ENCODE measurements at regions not wholly inside any gene's neighbourhood (a gene's known extent, or its start where the extent isn't known, plus 50 kb on each side); places are given as distances from the start of the nearest gene placed in this dataset.
A peak's percentile ranks its signal among the peaks of the same experiment; 100 is the strongest.

DNA sequence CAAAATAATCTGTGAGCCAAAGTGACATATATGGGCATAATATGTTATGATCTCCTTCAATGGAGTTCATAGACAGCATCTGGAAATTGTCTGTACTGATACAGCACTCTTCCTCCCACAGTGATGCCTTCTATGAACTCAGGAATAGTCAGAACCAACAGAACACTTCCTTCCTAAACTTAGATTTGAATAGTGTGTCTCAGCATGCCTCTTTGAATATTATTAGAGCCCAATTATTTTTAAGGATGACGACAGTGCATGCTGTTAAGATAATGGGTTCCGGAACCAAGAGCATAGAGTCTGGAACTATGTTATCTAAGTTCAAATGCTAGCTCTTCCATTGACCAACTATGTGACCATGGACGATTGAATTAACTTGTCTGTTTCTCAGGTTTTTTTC lies 386.6 kb upstream of the PRICKLE1 start:
- DNase-seq, result no peak

DNA sequence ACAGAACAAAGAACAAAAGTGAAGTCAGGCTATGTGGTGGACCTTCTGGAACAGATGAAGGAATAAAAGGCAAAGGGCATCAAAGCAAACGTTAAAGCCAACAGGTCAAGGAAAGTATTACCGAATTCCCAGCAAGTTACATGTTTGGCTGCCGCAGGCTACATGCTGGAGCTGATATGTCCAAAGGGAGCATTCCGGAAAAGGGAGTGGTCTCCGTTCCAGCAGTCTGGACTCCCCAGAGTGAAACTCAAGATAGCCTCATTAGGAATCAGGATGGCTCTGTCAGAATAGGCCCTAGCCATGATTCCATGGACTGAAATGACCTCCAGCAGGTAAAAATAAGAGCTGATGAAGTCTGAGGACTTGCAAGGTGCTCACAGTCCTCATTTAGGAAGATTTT lies 379.8 kb upstream of the PRICKLE1 start:
- DNase-seq, result no peak

DNA sequence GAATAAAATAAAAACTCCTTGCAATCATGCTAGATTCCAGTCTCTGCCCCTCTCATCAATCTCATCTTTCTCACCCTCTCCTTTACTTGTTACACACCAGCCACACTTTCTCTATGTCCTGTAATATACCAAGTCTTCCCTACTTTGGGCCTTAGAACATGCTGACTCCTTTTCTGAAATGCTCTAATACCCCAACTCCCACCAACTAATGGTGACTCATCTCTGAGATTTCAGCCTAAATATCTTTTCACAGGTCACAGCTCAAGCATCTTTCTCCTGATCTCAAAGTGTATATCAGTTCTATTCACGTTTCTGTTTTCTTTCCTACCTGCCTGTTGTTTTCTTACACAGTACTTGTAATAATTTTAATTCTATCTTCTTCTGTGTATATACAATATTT lies 378.9 kb upstream of the PRICKLE1 start:
- DNase-seq, result no peak

DNA sequence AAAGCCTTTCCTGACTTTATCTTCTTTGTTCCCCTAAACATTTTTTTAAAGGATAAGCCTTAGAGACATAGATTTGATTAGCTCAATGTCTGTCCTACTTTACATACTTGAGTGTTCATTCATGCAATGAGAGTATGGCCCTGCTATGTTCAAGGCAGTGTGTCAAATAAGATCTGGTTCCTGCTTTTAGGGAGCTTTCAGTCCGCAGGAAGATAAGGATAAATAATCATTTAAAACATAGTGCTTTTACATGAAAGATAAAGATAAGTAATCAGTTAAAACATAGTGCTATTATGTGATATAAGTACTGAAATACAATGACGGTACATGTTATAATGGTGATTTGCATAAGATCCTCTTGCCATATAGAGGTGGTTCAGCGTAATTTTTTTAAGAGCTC lies 378.3 kb upstream of the PRICKLE1 start:
- no peak for DNase-seq

DNA sequence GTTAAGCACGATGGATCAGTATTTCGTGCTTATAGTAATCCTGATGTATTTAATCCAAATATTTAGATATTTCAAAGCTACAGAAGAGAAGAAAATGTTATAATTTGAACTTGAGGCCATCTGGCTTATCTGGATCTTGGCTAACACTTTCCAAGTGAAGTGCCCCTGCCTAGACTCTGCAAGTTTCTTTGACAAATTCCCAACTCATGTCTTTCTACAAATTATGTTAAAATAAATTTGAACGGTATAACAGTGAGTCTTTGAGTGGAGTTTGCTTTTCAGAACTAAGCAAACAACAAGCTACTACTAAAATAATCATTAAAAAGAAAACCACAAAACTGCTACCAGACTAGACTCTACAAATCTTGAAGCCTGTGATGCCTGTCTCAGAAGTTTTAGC lies 374.4 kb upstream of the PRICKLE1 start:
- no peak for DNase-seq

DNA sequence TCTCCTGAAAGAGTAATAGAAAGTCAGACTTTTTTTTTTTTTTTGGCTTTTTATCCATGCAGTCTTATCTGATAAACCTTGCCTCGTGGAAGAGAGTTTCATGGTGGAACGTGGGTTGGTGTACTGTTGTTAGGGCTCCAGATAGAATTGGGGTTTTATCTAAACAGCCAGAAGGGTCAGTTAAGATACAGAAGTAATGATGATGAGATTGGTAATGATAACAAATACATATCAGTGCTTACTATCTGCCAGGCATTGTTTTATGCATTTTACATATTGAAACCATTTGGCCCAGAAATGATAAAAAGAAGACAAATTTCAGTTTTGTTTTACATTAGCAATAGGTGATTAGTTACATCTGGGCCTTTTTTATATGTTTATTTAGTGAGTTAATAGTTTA lies 372.8 kb upstream of the PRICKLE1 start:
- DNase-seq, result no peak

DNA sequence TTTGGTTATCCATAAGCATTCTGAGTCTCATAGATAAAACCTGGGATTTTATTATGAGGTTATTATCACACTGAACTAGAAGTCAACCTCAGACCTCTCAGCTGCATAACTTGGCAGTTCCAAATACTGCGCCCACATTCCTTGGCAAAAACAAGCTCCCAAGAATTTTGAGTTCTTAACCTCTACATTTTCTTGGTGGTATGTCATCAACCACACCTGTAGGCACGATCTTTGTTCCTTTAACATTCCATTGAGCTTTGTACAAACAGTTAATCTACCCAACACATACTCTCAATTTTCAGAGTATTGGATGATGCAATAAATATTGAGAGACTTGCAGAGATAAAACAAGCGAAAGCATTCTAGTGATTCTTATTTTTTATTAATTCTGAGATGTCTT lies 371.8 kb upstream of the PRICKLE1 start:
- no peak for DNase-seq

DNA sequence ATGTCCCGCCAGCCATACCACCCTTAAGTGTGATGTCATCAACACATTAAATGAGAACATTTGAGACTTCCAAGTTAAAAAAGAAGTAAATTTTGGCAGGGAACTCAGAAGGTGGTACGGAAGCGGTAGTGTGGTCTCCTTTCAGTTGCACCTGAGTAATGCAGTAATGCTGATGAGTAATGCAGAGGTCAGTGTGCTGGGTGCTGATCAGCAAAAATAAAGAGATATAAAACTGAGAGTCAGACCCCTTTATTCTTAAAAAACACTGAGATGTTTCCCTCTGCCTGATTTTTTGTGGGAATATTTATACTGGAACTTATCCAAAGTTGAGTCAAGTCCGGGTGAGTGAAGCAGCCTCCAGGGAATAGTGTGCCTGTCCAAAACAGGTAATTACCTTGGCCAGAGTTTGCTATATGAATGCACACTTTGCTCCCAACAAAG lies 370.6 kb upstream of the PRICKLE1 start:
- DNase-seq, result no peak

DNA sequence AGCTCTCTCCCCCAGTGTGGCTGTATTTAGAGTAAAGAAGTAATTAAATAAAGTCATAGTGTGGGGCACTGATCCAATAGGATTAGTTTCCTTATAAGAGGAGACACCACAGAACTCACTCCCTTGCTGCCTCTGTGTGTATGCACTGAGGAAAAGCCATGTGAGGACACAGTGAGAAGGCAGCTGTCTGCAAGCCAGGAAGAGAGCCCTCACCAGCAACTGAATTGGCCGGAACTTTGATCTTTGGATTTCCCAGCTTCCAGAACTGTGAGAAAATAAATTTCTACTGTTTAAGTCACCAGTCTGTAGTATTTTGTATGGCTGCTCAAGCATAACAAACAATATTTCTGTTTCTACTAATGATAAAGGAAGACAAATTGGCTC lies 368.7 kb upstream of the PRICKLE1 start:
- DNase-seq, result no peak

DNA sequence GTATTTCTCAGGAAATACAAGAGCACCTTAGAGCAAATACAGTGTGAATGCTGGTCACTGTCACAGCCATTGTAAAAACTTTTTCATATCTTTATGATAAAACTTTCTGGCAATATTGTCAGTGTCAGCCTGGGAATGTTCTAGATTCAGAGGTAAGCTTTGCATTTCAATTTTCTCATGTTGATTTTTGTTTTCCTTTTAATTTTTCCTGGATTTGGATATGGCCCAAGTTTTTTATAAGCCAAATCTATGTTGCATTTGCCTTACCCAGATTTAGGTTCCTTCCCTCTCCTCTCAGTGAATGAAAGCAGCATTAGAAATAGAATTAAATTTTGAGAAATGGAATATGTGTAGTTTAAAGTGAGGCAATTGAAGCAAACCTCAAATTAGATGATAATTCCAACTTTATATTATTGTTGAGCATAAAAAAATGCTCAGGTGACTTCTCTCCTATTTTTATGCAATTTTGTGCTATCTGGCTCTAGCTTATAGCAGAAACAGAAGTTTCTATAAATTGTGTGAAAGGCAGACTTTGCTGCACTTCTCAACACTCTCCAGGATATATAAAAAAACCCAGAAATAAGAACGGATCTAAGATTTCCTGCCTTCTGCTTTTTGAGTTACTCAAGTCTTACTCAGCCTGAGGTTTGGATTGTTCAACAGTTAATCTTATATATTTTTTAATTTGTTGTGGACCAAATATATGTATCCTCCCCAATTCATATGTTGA lies 368.2 kb upstream of the PRICKLE1 start:
- no peak for DNase-seq

DNA sequence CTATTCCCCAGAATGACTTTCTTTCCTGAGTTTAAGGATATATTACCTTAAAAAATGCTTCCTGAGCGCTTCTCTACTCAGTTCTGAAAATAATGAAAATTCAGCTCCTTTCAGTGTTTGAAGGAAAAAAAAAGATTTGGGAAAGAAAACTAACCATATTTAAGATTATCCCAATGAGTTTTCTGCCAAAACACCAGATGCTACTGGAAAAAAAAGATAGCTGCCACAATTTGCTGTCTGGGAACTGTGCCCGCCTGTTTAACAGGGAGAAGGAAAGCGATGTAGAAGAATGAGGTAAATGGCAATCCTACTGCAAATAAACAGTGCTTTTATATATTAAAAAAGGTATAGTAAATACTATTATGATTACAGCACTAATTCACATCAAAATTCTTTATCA lies 367.6 kb upstream of the PRICKLE1 start:
- DNase-seq, result peak in 1 of 56 donors; percentile 1

DNA sequence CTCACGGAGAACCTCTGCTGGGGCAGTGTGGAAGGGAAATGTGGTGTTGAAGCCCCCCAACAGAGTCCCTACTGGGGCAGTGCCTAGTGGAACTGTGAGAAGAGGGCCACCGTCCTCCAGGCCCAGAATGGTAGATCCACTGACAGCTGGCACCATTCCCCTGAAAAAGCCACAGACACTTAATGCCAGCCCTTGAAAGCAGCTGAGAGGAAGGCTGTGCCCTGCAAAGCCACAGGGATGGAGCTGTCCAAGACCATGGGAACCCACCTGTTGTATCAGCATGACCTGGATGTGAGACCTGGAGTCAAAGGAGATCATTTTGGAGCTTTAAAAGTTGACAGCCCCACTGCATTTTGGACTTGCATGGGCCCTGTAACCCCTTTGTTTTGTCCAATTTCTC lies 363.5 kb upstream of the PRICKLE1 start:
- DNase-seq, result no peak

DNA sequence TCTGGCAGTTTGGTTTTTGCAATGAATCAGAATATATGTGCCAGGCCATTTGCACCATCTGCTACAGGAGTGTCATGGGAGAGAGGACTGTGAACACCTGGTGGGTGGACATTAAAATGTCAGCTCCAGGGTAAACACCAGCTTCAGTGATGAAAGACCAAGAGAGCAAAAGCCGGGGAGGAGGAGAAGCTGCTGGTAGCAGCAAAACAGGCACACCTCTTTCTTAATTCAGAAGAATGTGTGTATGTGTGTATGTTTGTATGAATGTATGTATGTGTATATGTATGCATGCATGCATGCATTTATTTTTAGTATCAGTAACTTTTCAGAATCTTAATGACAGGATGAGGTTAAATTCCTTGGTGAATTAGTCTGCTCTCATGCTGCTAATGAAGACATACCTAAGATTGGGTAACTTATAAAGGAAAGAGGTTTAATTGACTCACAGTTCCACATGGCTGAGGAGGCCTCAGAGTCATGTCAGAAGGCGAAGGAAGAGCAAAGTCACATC lies 357.4 kb upstream of the PRICKLE1 start:
- no peak for DNase-seq

DNA sequence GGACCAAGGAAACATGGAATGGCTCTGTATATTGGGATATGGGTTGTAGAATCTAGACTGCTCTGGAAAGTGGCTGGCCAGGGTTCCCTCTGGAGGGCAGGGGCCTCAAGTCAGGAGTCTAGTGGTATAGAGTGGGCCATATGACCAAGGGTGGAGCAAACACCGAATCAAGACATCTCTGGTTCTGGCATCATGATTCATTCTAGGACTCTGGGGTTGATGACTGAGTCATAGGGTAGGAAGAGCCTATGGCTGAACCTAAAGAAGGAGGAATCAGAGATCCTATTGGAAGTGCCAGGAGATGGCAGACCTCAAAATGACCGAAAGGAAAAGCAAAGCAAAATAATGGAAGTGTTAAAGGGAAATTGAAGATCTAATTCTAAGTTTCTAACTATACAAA lies 356.4 kb upstream of the PRICKLE1 start:
- DNase-seq, result no peak

DNA sequence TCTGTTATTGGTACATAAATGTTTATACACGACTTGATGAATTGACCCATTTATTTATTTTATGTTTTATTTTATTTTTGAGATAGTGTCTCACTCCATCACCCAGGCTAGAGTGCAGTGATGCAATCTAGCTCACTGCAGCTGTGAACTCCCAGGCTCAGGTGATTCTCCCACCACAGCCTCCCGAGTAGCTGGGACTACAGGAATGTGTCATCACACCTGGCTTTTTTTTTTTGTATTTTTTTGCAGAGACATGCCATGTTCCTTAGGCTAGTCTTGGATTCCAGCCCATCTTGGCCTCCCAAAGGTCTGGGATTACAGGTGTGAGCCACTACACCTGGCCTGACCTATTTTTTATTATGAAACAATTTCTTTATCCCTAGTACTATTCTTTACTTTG lies 355.0 kb upstream of the PRICKLE1 start:
- no peak for DNase-seq

DNA sequence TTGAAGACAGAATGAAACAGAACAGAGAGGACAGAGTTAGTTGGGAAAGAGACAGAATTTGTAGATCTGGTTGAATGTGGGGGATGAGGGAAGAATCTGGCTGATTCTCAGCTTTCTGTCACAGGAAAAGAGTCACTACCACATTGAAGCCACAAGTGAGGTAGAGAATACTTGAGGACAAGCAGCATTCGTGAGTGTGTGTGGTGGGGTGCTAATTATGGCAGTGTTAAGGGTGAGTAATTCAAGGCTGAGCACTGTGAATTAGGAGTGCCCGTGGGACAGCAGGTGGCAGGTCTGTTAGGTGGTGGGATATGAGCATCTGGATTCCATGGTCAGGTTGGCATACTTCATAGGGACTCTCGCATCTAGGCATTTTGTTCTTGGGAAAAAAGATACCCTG lies 347.4 kb upstream of the PRICKLE1 start:
- no peak for DNase-seq

DNA sequence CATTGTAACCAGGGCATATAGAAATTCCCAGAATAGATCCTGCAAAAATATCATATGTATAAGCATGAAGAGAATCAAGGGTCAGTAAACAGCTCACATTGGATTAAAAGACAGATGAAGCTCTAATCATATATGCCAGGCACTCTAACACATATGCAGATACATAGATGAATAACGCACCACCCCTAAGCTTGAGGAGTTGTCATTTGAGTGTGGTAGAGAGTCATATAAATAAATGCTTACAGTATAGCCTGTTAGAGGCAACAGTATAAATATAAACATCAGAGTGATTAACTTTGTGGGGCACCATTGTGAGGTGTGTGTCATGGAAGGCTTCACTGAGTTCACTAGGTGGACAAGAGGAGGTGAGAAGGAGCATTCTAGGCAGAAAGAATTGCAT lies 346.7 kb upstream of the PRICKLE1 start:
- DNase-seq, result no peak

DNA sequence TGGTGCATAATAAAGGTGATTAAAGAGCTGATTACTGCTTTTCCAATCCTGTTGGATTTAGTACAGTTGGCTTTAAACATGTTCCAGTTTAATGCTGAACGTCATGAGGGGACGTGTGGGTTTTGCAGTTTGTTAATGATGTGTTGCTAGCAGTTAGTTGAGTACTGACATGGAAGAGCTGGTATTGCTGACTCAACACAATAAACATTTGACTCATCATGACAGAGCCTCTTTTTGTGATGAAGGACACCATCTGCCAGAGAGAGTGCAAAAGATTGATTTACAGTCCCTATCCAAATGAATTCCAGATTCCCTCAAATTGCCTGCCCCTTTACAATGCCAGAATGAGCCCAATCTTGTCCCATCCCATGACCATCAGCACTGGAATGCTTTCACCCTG lies 346.2 kb upstream of the PRICKLE1 start:
- DNase-seq, result no peak

DNA sequence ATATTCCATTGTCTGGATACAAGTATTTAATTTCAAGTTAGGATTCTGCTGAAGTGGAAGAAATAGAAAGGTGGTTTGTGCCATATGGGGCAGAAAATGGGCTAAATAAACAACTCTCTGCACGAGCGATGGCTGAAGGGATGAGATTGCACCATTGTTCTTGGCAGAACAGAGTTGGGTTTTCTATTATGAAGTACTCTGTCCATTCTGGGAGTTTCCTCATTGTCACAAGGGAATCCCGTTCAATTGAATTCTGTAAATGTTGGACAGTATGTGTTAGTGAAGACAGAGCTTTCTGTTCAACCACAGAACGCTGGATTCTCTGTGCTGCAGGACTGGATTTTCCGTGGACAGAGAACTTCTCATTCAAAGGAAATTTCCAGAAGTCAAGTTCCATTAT lies 345.5 kb upstream of the PRICKLE1 start:
- DNase-seq, result no peak

DNA sequence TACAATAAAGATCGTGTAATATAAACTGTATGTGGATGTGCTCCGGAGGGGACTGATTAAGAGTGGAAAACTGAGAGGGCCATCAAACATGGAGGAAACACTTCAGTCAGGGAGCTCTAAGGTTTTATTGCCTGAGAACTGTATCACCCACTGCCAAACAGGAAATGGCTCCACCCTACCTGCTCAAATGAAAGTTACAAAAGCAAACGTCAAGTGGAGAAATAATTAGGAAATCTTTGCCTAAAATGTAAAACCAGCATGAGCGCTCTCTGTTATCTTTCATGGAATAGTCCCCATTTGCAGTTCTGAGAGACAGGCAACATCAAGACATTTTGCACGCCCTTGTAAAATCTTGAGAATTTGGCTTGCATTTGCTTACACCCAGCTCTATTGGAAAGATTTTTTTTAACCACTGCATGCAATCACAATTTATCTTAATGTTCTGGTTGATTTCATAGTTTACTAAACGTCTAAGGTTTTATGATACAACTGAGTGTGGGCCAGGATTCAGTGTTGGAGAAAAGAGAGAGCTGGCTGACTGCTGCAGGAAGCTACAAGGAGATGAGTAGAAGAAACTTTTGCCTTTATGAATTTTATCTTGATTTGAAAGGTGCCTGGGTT lies 344.0 kb upstream of the PRICKLE1 start:
- no peak for DNase-seq

DNA sequence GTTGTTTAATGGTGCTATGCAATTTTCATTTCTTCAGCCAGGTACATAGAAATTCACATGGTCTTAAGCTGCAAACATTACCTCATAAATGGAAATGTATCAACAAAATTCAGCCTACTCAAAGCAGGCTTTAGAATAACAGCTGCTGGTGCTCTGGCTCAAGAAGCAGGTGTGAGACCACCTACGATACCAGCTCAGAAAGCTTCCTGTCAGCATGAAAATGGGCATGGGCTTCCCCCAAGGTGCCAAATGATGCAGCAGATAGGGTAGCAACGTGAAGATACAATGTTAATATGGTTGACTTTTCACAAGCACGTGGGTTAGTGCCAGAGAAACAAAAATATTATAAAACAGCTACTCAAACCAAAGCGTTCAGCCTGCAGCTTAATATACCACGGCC lies 343.4 kb upstream of the PRICKLE1 start:
- DNase-seq, result no peak

DNA sequence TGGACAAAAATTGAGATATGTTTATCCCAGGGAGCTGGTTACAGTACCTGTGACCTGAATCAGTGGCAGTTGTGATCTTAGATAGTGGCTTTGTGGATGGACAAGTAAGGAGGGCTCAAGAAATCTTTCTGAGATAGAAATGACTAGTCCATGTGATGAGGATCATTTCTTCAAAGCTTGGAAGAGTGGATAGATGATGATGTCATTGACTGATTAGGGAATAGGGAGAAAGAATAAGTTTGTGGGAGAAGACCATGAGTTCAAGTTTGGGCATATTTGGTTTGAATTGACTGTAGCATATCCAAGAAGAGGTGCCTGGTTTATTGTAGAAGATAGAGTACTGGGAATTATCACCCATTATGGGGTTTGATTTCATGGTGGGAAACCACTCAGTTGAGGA lies 336.7 kb upstream of the PRICKLE1 start:
- DNase-seq, result no peak

DNA sequence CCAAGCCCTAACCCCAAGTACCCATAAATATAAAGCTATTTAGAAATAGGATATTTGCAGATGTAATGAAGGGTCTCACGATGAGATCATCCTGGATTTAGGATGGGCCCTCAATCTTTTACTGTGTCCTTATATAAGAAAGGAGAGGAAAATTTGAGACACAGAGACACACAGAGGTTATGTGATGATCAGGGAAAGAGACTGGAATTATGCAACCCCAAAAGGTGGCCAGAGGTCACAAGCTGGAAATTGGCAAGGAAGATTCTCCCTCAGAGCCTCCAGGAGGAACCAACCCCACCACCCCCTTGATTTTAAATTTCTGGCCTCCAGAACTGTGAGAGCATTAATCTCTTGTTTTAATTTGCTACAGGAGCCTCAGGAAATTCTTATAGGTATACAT lies 334.9 kb upstream of the PRICKLE1 start:
- DNase-seq, result no peak

Measured in nucleus accumbens (tissue), 56 donors.